Left lung (tissue), 4 donors: ENCODE measurements at regions not wholly inside any gene's neighbourhood (a gene's known extent, or its start where the extent isn't known, plus 50 kb on each side); places are given as distances from the start of the nearest gene placed in this dataset.
"Not testable (repeated sequence)": the region's sequence is repeated elsewhere in the genome, so short reads cannot be mapped to it uniquely, and the experiment has no call there.

Experiments
- ATAC-seq: fragments of 200-7000 bp; cut with Tn5 transposase; one replicate; pipeline ENCODE4 v1.9.1; 2020; ENCODE audit warnings: moderate library complexity
- DNase-seq, 4 donors: peaks; one replicate each; pipeline ENCODE4 v3.0.0-alpha.2; 2013 to 2020
- H3K27ac ChIP-seq, 2 donors: fragments of 200-600 bp; sonication (generic) in 1 of 2; one replicate each; pipeline versions ENCODE4 v1.5.0 to v1.8.0; 2020 to 2021
- H3K27me3 ChIP-seq, 2 donors: fragments of 200-600 bp; sonication (generic) in 1 of 2; one replicate each; pipeline versions ENCODE4 v1.5.0 to v1.8.0; 2020 to 2021
- H3K36me3 ChIP-seq, 2 donors: fragments of 200-600 bp; sonication (generic) in 1 of 2; one replicate each; pipeline versions ENCODE4 v1.5.0 to v1.8.0; 2020 to 2021
- H3K4me1 ChIP-seq, 2 donors: fragments of 200-600 bp; one replicate each; pipeline ENCODE4 v1.8.0; 2021
- H3K4me3 ChIP-seq, 2 donors: fragments of 200-600 bp; sonication (generic) in 1 of 2; one replicate each; pipeline versions ENCODE4 v1.5.0 to v1.8.0; 2020 to 2021; ENCODE audit warnings: mild to moderate bottlenecking in 1 of 2
- H3K9me3 ChIP-seq, 2 donors: fragments of 200-600 bp; sonication (generic) in 1 of 2; one replicate each; pipeline versions ENCODE4 v1.5.0 to v1.8.0; 2020 to 2021
- CTCF ChIP-seq, 2 donors: fragments of 200-600 bp; sonication (generic) in 1 of 2; IDR thresholded peaks; one replicate each; pipeline versions ENCODE4 v1.5.0 to v1.8.0; 2021; ENCODE audit warnings: antibody characterized with exemption in 2 of 2
- intact Hi-C, 2 donors: fragments of 100-400 bp; cut with DNase I; formaldehyde crosslinking; loops; one replicate each; pipeline versions ENCODE4 v1.11.2 to v1.14.2; 2022
- donor health status: DM: no; HTN: yes; CAD: no.
- donor health status: DM: no; HTN: no; CAD: no.

GRCh38 chr4:188400451-188400850 is 261.2 kb downstream of the TRIML1 start:
- DNase-seq (no peak), ATAC-seq (no peak)
- intact Hi-C loops, result no loop called here
- no peak overlapping the region for H3K4me3 ChIP-seq
- TF ChIP-seq CTCF (IDR thresholded peaks at IDR 0.05), result no peak
- peaks cover 0 to 1% of the 10 kb centered on the region in 2 donors for H3K9me3 ChIP-seq
- H3K36me3 ChIP-seq, result no peaks in the 10 kb centered on the region
- H3K4me1 ChIP-seq, result no peaks in the 10 kb centered on the region
- H3K27me3 ChIP-seq, result no peaks in the 10 kb centered on the region
- no peak overlapping the region for H3K27ac ChIP-seq

- intact Hi-C loops, result no loop called here
- Histone ChIP-seq H3K4me3 (no peak overlapping the region), H3K27me3 (no peaks in the 10 kb centered on the region), H3K36me3 (no peaks in the 10 kb centered on the region), H3K9me3 (no peaks in the 10 kb centered on the region), H3K4me1 (no peaks in the 10 kb centered on the region), H3K27ac (no peak overlapping the region)
- TF ChIP-seq CTCF (IDR thresholded peaks at IDR 0.05), result no peak
- ATAC-seq, result no peak
- DNase-seq, result no peak
Observed at GRCh38 chr4:188403272-188403671, 264.0 kb downstream of the TRIML1 start.

GRCh38 chr4:188405071-188405835 is 266.0 kb downstream of the TRIML1 start:
- H3K4me3 ChIP-seq, ATAC-seq, H3K36me3 ChIP-seq, H3K9me3 ChIP-seq, DNase-seq, H3K4me1 ChIP-seq, H3K27ac ChIP-seq, H3K27me3 ChIP-seq, intact Hi-C loops: not testable (repeated sequence)

GRCh38 chr4:188408244-188409030 is 269.2 kb downstream of the TRIML1 start:
- Histone ChIP-seq H3K27ac (no peak overlapping the region), H3K27me3 (no peaks in the 10 kb centered on the region), H3K4me1 (no peaks in the 10 kb centered on the region), H3K9me3 (peaks cover 0 to 4% of the 10 kb centered on the region in 2 donors), H3K4me3 (no peak overlapping the region), H3K36me3 (no peaks in the 10 kb centered on the region)
- no peak for TF ChIP-seq CTCF (IDR thresholded peaks at IDR 0.05)
- no peak for DNase-seq
- intact Hi-C loops, result no loop called here
- no peak for ATAC-seq

DNA sequence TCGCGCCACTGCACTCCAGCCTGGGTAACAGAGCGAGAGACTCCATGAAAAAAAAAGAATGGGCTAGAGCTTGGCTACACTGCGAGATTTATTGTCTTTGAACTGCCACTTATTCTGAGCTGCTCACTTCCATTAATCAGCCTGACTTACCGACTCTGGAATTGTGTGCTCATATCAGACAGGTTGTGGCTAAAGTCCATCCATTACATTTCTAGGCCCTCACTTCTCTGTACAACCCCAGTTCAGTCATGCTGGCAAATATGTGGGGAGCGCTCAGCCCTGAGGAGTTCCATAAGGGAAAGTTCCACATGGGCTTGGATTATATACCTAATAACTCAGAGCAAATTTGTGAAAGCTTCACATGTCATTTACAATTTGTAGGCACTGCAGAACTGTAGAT is 270.6 kb downstream of the TRIML1 start:
- no peak overlapping the region for H3K4me3 ChIP-seq
- H3K9me3 ChIP-seq, result peaks cover 0 to 6% of the 10 kb centered on the region in 2 donors
- ATAC-seq (no peak), DNase-seq (no peak)
- H3K4me1 ChIP-seq, result no peaks in the 10 kb centered on the region
- TF ChIP-seq CTCF (IDR thresholded peaks at IDR 0.05), result no peak
- H3K27me3 ChIP-seq, result no peaks in the 10 kb centered on the region
- intact Hi-C loops, result no loop called here
- H3K27ac ChIP-seq, result no peak overlapping the region
- no peaks in the 10 kb centered on the region for H3K36me3 ChIP-seq
